ENCODE measurements at regions not wholly inside any gene's neighbourhood (a gene's known extent, or its start where the extent isn't known, plus 50 kb on each side); places are given as distances from the start of the nearest gene placed in this dataset.
A peak's percentile ranks its signal among the peaks of the same experiment; 100 is the strongest.
"Not testable (repeated sequence)": the region's sequence is repeated elsewhere in the genome, so short reads cannot be mapped to it uniquely, and the experiment has no call there.

DNA sequence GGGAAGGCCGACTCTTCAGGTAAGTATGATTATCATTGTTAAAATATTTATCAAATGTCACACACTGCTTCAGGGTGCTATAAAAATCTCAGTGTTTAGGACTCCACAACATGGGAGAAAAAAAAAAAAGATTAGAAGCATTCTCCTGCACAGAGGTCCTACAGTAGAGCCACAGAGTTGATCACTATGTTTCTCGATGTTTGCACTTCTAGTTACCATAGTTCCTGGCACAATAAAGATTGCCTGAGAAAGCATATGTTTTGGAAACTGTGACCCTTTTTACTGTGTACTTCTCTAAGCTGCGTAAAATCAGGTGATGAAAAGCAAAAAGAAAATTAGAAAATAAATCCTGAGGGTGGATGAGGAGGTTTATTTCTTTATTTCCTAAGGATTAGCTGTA is 269.9 kb upstream of the SYNCRIP start:
- WGBS, 3 donors, result 35 to 67% (median 42%) methylated on average over 3 of the region's 3 CpGs
- no peak for DNase-seq
- FAIRE-seq, result no peak
- no peaks in the 10 kb centered on the region for H3K4me1 ChIP-seq (ENCODE audit: control insufficient read depth in 3 of 3, insufficient read depth in 2 of 3, low read depth in 1 of 3, low read length in 2 of 3)
- peaks cover 0 to 7% of the 10 kb centered on the region in 2 donors for H3K9me3 ChIP-seq (ENCODE audit: control insufficient read depth in 2 of 2, insufficient read depth in 1 of 2, low read depth in 1 of 2, low read length in 1 of 2)
- H3K27ac ChIP-seq (ENCODE audit: low read depth in 1 of 3, low read length in 2 of 3), result no peak overlapping the region
- no peaks in the 10 kb centered on the region for H3K36me3 ChIP-seq (ENCODE audit: control insufficient read depth in 3 of 3, insufficient read depth in 2 of 3, low read depth in 1 of 3, low read length in 3 of 3)
- no peaks in the 10 kb centered on the region for H3K27me3 ChIP-seq (ENCODE audit: control insufficient read depth in 3 of 3, insufficient read depth in 3 of 3, low read length in 3 of 3)
- no peak overlapping the region for H3K4me3 ChIP-seq (ENCODE audit: low read depth in 1 of 3, low read length in 3 of 3)

GRCh38 chr6:85911067-85911466 is 268.4 kb upstream of the SYNCRIP start:
- Histone ChIP-seq H3K27ac (ENCODE audit: low read depth in 1 of 3, low read length in 2 of 3) (no peak overlapping the region), H3K36me3 (ENCODE audit: control insufficient read depth in 3 of 3, insufficient read depth in 2 of 3, low read depth in 1 of 3, low read length in 3 of 3) (no peaks in the 10 kb centered on the region), H3K9me3 (ENCODE audit: control insufficient read depth in 2 of 2, insufficient read depth in 1 of 2, low read depth in 1 of 2, low read length in 1 of 2) (peaks cover 0 to 7% of the 10 kb centered on the region in 2 donors), H3K4me1 (ENCODE audit: control insufficient read depth in 3 of 3, insufficient read depth in 2 of 3, low read depth in 1 of 3, low read length in 2 of 3) (no peaks in the 10 kb centered on the region), H3K4me3 (ENCODE audit: low read depth in 1 of 3, low read length in 3 of 3) (no peak overlapping the region), H3K27me3 (ENCODE audit: control insufficient read depth in 3 of 3, insufficient read depth in 3 of 3, low read length in 3 of 3) (no peaks in the 10 kb centered on the region)
- DNase-seq (no peak), FAIRE-seq (no peak)
- WGBS, 3 donors, result 87 to 95% (median 92%) methylated on average over 9 of the region's 9 CpGs

GRCh38 chr6:85908120-85908519 is 265.4 kb upstream of the SYNCRIP start:
- not testable (repeated sequence) for H3K36me3 ChIP-seq (ENCODE audit: control insufficient read depth in 3 of 3, insufficient read depth in 2 of 3, low read depth in 1 of 3, low read length in 3 of 3); DNase-seq; H3K27ac ChIP-seq (ENCODE audit: low read depth in 1 of 3, low read length in 2 of 3); H3K4me1 ChIP-seq (ENCODE audit: control insufficient read depth in 3 of 3, insufficient read depth in 2 of 3, low read depth in 1 of 3, low read length in 2 of 3); H3K27me3 ChIP-seq (ENCODE audit: control insufficient read depth in 3 of 3, insufficient read depth in 3 of 3, low read length in 3 of 3); H3K9me3 ChIP-seq (ENCODE audit: control insufficient read depth in 2 of 2, insufficient read depth in 1 of 2, low read depth in 1 of 2, low read length in 1 of 2); FAIRE-seq; H3K4me3 ChIP-seq (ENCODE audit: low read depth in 1 of 3, low read length in 3 of 3)
- WGBS, 3 donors, result 79 to 86% (median 86%) methylated on average over 4 of the region's 4 CpGs

DNA sequence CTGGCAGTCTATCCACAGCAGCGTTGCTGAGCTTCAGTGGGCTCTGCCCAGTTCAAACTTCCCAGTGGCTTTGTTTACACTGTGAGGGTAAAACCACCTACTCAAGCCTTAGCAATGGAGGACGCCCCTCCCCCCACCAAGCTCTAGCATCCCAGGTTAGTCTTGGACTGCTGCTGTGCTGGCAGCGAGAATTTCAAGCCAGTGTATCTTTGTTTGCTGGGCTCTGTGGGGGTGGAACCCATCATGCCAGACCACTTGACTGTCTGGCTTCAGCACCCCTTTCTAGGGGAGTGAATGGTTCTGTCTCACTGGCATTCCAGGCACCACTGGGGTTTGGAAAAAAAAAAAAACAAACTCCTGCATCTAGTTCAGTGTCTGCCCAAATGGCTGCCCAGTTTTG is 249.7 kb upstream of the SYNCRIP start:
- FAIRE-seq, result no peak
- H3K27me3 ChIP-seq (ENCODE audit: control insufficient read depth in 3 of 3, insufficient read depth in 3 of 3, low read length in 3 of 3), result no peaks in the 10 kb centered on the region
- no peaks in the 10 kb centered on the region for H3K36me3 ChIP-seq (ENCODE audit: control insufficient read depth in 3 of 3, insufficient read depth in 2 of 3, low read depth in 1 of 3, low read length in 3 of 3)
- H3K4me1 ChIP-seq (ENCODE audit: control insufficient read depth in 3 of 3, insufficient read depth in 2 of 3, low read depth in 1 of 3, low read length in 2 of 3), result no peaks in the 10 kb centered on the region
- no peak for DNase-seq
- 39 to 53% (median 49%) methylated on average over 3 of the region's 3 CpGs for WGBS, 3 donors
- H3K4me3 ChIP-seq (ENCODE audit: low read depth in 1 of 3, low read length in 3 of 3), result no peak overlapping the region
- H3K9me3 ChIP-seq (ENCODE audit: control insufficient read depth in 2 of 2, insufficient read depth in 1 of 2, low read depth in 1 of 2, low read length in 1 of 2), result peaks cover 1 to 12% of the 10 kb centered on the region in 2 donors
- H3K27ac ChIP-seq (ENCODE audit: low read depth in 1 of 3, low read length in 2 of 3), result no peak overlapping the region

DNA sequence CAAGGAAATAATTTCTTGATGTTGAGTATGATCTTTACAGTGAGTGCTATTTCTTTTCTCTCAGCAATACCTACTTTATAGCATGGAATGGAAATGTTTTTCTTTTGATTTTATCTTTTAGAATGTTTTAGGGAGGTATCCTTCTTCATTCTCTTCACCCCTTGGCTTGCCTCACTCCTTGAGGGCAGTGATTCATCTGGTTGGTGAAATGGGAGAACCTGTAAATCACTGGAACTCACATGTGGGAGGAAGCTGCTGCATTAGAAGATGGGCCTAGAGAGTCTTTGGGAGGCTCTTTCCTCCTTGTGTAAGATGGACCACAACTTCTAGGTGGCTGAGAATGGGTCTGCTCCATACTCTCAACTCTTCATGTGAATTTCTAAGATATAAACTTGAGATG is 244.8 kb upstream of the SYNCRIP start:
- Histone ChIP-seq H3K4me1 (ENCODE audit: control insufficient read depth in 3 of 3, insufficient read depth in 2 of 3, low read depth in 1 of 3, low read length in 2 of 3) (no peaks in the 10 kb centered on the region), H3K36me3 (ENCODE audit: control insufficient read depth in 3 of 3, insufficient read depth in 2 of 3, low read depth in 1 of 3, low read length in 3 of 3) (no peaks in the 10 kb centered on the region), H3K9me3 (ENCODE audit: control insufficient read depth in 2 of 2, insufficient read depth in 1 of 2, low read depth in 1 of 2, low read length in 1 of 2) (peaks cover 0 to 6% of the 10 kb centered on the region in 2 donors), H3K4me3 (ENCODE audit: low read depth in 1 of 3, low read length in 3 of 3) (no peak overlapping the region), H3K27ac (ENCODE audit: low read depth in 1 of 3, low read length in 2 of 3) (no peak overlapping the region), H3K27me3 (ENCODE audit: control insufficient read depth in 3 of 3, insufficient read depth in 3 of 3, low read length in 3 of 3) (no peaks in the 10 kb centered on the region)
- no peak for DNase-seq
- no peak for FAIRE-seq

DNA sequence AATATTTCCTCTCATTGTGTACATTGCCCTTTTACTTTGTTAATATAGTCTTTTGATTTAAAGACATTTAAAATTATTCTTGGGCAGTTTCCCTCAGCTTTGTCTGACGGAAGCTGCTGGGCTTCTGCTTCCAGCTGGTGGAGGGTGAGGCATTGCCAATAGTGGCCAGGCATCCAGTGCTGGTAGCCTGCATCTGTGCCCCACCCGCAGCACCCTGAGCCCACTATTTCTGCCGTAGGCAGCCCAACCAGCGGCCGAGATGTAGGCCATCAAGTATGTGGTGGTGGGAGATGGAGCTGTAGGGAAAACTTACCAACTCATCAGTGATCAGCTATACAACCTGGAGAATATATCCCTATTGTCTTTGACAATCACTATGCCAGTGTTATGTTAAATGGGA is 226.0 kb upstream of the SYNCRIP start:
- no peak overlapping the region for H3K27ac ChIP-seq (ENCODE audit: low read depth in 1 of 3, low read length in 2 of 3)
- FAIRE-seq (no peak), DNase-seq (no peak)
- H3K9me3 ChIP-seq (ENCODE audit: control insufficient read depth in 2 of 2, insufficient read depth in 1 of 2, low read depth in 1 of 2, low read length in 1 of 2), result no peaks in the 10 kb centered on the region
- WGBS, 3 donors, result 88 to 93% (median 92%) methylated on average over 5 of the region's 5 CpGs
- peaks cover 0 to 10% (median 6%) of the 10 kb centered on the region in 3 donors for H3K4me1 ChIP-seq (ENCODE audit: control insufficient read depth in 3 of 3, insufficient read depth in 2 of 3, low read depth in 1 of 3, low read length in 2 of 3)
- H3K27me3 ChIP-seq (ENCODE audit: control insufficient read depth in 3 of 3, insufficient read depth in 3 of 3, low read length in 3 of 3), result no peaks in the 10 kb centered on the region
- no peak overlapping the region for H3K4me3 ChIP-seq (ENCODE audit: low read depth in 1 of 3, low read length in 3 of 3)
- no peaks in the 10 kb centered on the region for H3K36me3 ChIP-seq (ENCODE audit: control insufficient read depth in 3 of 3, insufficient read depth in 2 of 3, low read depth in 1 of 3, low read length in 3 of 3)

GRCh38 chr6:85867595-85867994 is 224.9 kb upstream of the SYNCRIP start:
- no peak overlapping the region for H3K27ac ChIP-seq (ENCODE audit: low read depth in 1 of 3, low read length in 2 of 3)
- peaks cover 0 to 10% (median 6%) of the 10 kb centered on the region in 3 donors for H3K4me1 ChIP-seq (ENCODE audit: control insufficient read depth in 3 of 3, insufficient read depth in 2 of 3, low read depth in 1 of 3, low read length in 2 of 3)
- DNase-seq (no peak), FAIRE-seq (no peak)
- no peaks in the 10 kb centered on the region for H3K36me3 ChIP-seq (ENCODE audit: control insufficient read depth in 3 of 3, insufficient read depth in 2 of 3, low read depth in 1 of 3, low read length in 3 of 3)
- no peaks in the 10 kb centered on the region for H3K27me3 ChIP-seq (ENCODE audit: control insufficient read depth in 3 of 3, insufficient read depth in 3 of 3, low read length in 3 of 3)
- H3K9me3 ChIP-seq (ENCODE audit: control insufficient read depth in 2 of 2, insufficient read depth in 1 of 2, low read depth in 1 of 2, low read length in 1 of 2), result no peaks in the 10 kb centered on the region
- no peak overlapping the region for H3K4me3 ChIP-seq (ENCODE audit: low read depth in 1 of 3, low read length in 3 of 3)

DNA sequence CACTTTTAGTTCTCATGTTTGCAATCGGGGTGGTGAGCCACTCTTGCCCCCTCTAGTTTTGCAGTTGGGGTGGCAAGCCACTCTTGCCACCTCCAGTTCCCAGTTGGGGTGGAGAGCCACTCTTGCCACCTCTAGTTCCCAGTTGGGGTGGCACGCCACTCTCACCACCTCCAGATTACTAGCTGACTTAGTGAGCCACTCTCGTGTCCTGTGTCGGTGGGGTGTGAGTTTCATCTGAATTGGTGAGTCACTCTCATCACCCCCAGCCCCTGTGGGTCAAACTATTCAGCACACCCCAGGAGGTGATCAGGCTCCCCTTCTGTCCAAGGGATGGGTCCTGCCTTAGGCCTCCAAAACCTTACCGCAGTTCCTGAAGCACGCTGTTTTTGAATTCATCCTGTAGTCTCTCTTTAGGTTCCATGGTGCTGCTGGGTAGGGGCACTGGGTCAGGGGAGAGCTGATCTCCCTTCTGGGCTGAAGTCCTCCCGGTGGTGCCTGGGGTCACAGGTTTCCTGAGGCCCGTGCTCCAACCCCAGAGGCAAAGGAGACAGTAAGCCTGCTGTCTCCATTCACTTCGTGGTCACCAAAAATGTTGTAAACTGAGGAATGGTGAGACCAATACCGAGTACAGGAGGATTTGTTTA is 224.2 kb upstream of the SYNCRIP start:
- H3K4me1 ChIP-seq (ENCODE audit: control insufficient read depth in 3 of 3, insufficient read depth in 2 of 3, low read depth in 1 of 3, low read length in 2 of 3), result peaks cover 0 to 10% (median 6%) of the 10 kb centered on the region in 3 donors
- no peak for DNase-seq
- H3K27me3 ChIP-seq (ENCODE audit: control insufficient read depth in 3 of 3, insufficient read depth in 3 of 3, low read length in 3 of 3), result no peaks in the 10 kb centered on the region
- no peaks in the 10 kb centered on the region for H3K36me3 ChIP-seq (ENCODE audit: control insufficient read depth in 3 of 3, insufficient read depth in 2 of 3, low read depth in 1 of 3, low read length in 3 of 3)
- H3K4me3 ChIP-seq (ENCODE audit: low read depth in 1 of 3, low read length in 3 of 3), result no peak overlapping the region
- WGBS, 3 donors, result 80 to 89% (median 82%) methylated on average over 10 of the region's 10 CpGs
- FAIRE-seq, result no peak
- H3K27ac ChIP-seq (ENCODE audit: low read depth in 1 of 3, low read length in 2 of 3), result no peak overlapping the region
- H3K9me3 ChIP-seq (ENCODE audit: control insufficient read depth in 2 of 2, insufficient read depth in 1 of 2, low read depth in 1 of 2, low read length in 1 of 2), result no peaks in the 10 kb centered on the region

DNA sequence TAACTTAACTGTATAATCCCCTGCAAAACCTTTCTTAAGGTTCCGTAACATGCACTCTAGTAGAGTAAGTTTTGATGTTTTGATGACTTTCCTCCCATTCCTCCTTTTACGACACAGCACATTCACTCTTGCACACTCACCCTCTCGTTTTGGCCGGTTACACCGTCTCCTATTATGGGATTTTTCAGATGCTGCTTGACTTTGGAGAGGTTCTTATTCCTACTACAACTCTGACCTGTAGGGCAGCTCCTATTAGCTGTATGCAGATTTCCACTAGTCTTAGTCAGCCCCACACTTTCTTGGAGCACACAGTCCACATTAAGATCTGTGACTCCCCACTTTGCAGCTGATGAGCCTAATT is 223.7 kb upstream of the SYNCRIP start:
- Histone ChIP-seq H3K4me1 (ENCODE audit: control insufficient read depth in 3 of 3, insufficient read depth in 2 of 3, low read depth in 1 of 3, low read length in 2 of 3) (peaks cover 0 to 10% (median 6%) of the 10 kb centered on the region in 3 donors), H3K27me3 (ENCODE audit: control insufficient read depth in 3 of 3, insufficient read depth in 3 of 3, low read length in 3 of 3) (no peaks in the 10 kb centered on the region), H3K4me3 (ENCODE audit: low read depth in 1 of 3, low read length in 3 of 3) (peak overlapping the region in 1 of 3 donors; percentile 34), H3K36me3 (ENCODE audit: control insufficient read depth in 3 of 3, insufficient read depth in 2 of 3, low read depth in 1 of 3, low read length in 3 of 3) (no peaks in the 10 kb centered on the region), H3K27ac (ENCODE audit: low read depth in 1 of 3, low read length in 2 of 3) (no peak overlapping the region), H3K9me3 (ENCODE audit: control insufficient read depth in 2 of 2, insufficient read depth in 1 of 2, low read depth in 1 of 2, low read length in 1 of 2) (no peaks in the 10 kb centered on the region)
- FAIRE-seq (no peak), DNase-seq (peak in 1 of 2 donors; percentile 2)
- 45 to 51% (median 46%) methylated on average over 5 of the region's 5 CpGs for WGBS, 3 donors

Data from small intestine (tissue), 7 donors.